WERI-Rb-1 (cell line): ENCODE measurements at regions not wholly inside any gene's neighbourhood (a gene's known extent, or its start where the extent isn't known, plus 50 kb on each side); places are given as distances from the start of the nearest gene placed in this dataset.

ENCODE experiments used
- DNase-seq: peaks from one replicate; pipeline ENCODE4 v3.0.0-alpha.2; 2020
- H3K27ac ChIP-seq: fragments of 250-450 bp; sonication (Bioruptor Pico); 2 replicates; pipeline ENCODE4 v1.5.1; 2020; ENCODE audit warnings: mild to moderate bottlenecking, moderate library complexity
- H3K27me3 ChIP-seq: fragments of 250-450 bp; sonication (Bioruptor Pico); 2 replicates; pipeline ENCODE4 v1.5.1; 2021; ENCODE audit warnings: mild to moderate bottlenecking, low read depth, moderate library complexity; ENCODE audit not compliant: insufficient read depth, severe bottlenecking
- H3K36me3 ChIP-seq: fragments of 250-450 bp; sonication (Bioruptor Pico); 2 replicates; pipeline ENCODE4 v1.5.1; 2020; ENCODE audit warnings: mild to moderate bottlenecking, moderate library complexity
- H3K4me3 ChIP-seq: 2 replicates; pipeline ENCODE4 v1.5.1; 2011; ENCODE audit warnings: low read depth, mild to moderate bottlenecking, control low read depth, low read length
- H3K9me3 ChIP-seq: fragments of 250-450 bp; sonication (Bioruptor Pico); 2 replicates; pipeline ENCODE4 v1.5.1; 2021; ENCODE audit warnings: mild to moderate bottlenecking, moderate library complexity; ENCODE audit not compliant: severe bottlenecking
- TF ChIP-seq, protein P1 (sequence below): IDR thresholded peaks from 2 replicates; pipeline ENCODE4 v1.5.1; 2011; ENCODE audit warnings: low read depth, mild to moderate bottlenecking, control low read depth, inconsistent platforms, low read length

DNA sequence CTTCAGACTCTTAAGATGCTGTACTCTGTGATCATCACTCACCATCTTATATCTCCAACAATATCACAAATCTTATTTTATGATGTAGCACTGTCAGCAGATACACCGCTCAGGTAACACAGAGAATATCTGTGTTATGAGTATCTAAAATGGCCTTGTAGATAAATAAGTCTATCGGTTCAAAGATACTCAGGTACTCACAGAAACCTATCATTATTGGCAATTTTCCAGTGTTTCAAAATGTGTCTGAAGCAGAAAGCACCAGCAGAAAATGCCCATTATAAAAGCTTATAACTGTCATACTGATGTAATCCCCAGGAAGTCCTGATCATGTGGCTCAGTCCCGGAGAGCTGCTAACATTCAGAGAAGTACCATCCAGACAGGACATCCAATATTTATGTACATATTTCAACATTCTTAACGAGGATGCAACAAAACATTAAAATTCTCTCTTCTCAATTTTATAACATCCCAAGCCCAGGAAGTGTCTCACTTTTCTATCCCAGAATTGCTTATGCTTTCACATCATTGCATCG lies 190.7 kb upstream of the LMNTD1 start:
- DNase-seq: no peak
- H3K36me3 ChIP-seq: no peaks in the 10 kb centered on the region
- no peaks in the 10 kb centered on the region for H3K9me3 ChIP-seq
- no peak overlapping the region for H3K27ac ChIP-seq
- H3K4me3 ChIP-seq: no peak overlapping the region
- no peaks in the 10 kb centered on the region for H3K27me3 ChIP-seq
- TF ChIP-seq, protein P1, sequence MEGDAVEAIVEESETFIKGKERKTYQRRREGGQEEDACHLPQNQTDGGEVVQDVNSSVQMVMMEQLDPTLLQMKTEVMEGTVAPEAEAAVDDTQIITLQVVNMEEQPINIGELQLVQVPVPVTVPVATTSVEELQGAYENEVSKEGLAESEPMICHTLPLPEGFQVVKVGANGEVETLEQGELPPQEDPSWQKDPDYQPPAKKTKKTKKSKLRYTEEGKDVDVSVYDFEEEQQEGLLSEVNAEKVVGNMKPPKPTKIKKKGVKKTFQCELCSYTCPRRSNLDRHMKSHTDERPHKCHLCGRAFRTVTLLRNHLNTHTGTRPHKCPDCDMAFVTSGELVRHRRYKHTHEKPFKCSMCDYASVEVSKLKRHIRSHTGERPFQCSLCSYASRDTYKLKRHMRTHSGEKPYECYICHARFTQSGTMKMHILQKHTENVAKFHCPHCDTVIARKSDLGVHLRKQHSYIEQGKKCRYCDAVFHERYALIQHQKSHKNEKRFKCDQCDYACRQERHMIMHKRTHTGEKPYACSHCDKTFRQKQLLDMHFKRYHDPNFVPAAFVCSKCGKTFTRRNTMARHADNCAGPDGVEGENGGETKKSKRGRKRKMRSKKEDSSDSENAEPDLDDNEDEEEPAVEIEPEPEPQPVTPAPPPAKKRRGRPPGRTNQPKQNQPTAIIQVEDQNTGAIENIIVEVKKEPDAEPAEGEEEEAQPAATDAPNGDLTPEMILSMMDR: no peak

DNA sequence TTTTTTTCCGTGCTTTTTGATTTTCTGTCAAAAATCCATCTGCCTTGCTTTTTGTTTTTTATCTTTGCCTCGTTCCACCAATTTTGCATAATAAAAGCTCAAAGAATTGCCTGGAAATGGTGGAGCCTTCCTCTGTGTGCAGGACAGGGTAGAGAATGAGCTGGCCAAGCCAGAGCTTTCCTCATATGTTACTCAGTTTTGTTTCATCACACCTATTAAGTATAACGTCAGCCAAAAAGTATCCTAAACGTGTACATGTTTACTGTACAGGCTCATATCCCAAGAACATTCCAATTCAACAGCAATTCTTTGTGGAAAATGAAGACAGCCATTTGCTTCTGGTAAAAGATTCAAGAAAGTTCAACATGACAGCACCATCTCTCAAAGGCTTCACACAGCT lies 191.2 kb upstream of the LMNTD1 start:
- Histone ChIP-seq H3K9me3 (no peaks in the 10 kb centered on the region), H3K27ac (no peak overlapping the region), H3K27me3 (no peaks in the 10 kb centered on the region), H3K36me3 (no peaks in the 10 kb centered on the region), H3K4me3 (no peak overlapping the region)
- TF ChIP-seq, protein P1: no peak
- DNase-seq: no peak

DNA sequence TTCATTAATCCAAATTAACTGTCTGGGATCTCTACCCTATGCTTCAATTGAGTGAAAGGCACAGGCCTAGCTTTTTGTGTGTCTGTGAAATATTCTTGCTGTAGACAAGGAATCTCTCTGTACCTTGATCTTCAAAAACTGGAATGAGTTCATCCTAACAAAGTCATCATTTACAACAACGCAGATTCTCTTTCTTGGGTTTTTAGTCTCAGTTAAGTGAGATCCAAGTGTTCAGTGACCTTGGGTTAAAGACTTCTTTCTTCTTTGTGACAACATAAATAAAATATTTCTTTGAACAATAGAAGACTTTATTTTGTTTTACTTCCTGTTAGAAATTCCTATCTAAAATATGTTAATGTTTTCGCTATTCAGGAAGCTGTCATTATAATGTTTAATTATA lies 192.2 kb upstream of the LMNTD1 start:
- no peaks in the 10 kb centered on the region for H3K27me3 ChIP-seq
- no peaks in the 10 kb centered on the region for H3K36me3 ChIP-seq
- TF ChIP-seq, protein P1: no peak
- H3K9me3 ChIP-seq: no peaks in the 10 kb centered on the region
- no peak overlapping the region for H3K27ac ChIP-seq
- no peak overlapping the region for H3K4me3 ChIP-seq
- no peak for DNase-seq

DNA sequence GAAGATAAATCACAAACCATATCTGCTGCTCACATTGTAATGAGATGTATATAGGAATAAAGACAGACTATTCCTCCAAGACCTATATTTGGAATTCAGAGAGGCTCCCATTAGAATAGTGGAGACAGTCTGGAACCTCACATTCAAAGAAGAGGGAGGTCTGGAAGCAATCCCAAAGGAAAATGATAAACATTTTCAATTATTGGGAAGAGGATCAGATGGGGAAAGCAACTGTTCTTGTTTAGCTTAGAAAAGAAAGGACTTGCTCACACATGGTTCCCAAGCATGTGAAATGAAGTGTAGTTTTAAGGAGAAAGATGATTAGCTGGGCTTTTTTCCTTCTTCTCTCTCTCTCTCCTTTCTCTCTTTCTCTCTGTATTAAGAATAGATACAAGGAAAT lies 193.0 kb upstream of the LMNTD1 start:
- Histone ChIP-seq H3K36me3 (no peaks in the 10 kb centered on the region), H3K4me3 (no peak overlapping the region), H3K27me3 (no peaks in the 10 kb centered on the region), H3K27ac (no peak overlapping the region), H3K9me3 (no peaks in the 10 kb centered on the region)
- TF ChIP-seq, protein P1: no peak
- no peak for DNase-seq

DNA sequence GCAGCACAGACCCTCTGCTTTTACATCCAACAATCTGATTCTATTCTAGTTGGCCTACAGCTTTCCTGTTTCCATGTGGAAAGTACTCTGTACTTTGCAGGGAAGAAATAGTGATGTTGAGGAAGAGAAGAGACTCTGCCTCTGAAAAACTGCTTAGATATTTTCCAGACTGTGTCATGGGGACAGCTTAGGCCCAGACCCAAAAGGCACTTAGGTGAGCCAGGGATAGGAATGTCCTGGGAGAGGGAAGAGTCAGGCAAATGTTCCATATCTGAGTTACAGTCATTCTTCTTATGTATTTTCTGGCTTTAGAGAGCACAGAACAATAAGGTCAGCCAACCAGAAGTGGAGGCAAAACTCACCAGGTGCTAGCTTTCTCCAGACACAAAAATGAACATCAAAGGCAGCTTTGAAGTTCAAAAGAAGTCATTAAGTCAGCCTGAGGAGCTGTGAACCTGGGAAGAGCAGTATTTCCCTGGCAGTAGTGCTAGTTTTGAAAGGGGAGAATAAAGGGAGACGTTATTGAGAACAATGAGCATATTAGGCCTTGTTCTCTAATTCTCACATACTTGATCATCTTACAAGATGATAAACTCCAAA lies 199.7 kb upstream of the LMNTD1 start:
- no peak for DNase-seq
- TF ChIP-seq, protein P1: no peak
- Histone ChIP-seq H3K36me3 (no peaks in the 10 kb centered on the region), H3K4me3 (no peak overlapping the region), H3K27ac (no peak overlapping the region), H3K9me3 (no peaks in the 10 kb centered on the region), H3K27me3 (no peaks in the 10 kb centered on the region)
